H9 (cell line): ENCODE measurements at regions not wholly inside any gene's neighbourhood (a gene's known extent, or its start where the extent isn't known, plus 50 kb on each side); places are given as distances from the start of the nearest gene placed in this dataset.

Experiments used
- DNase-seq: peaks from one replicate; pipeline ENCODE4 v3.0.0-alpha.2; 2017
- H2AFZ ChIP-seq: one replicate; pipeline ENCODE4 v1.6.1; 2013; ENCODE audit warnings: mild to moderate bottlenecking, low read length, control low read depth, moderate library complexity
- H2AK5ac ChIP-seq: 2 replicates; pipeline ENCODE4 v1.6.1; 2013; ENCODE audit warnings: low read length, control low read depth, mixed read lengths; ENCODE audit not compliant: insufficient read length
- H2BK120ac ChIP-seq: one replicate; pipeline ENCODE4 v1.6.1; 2013; ENCODE audit warnings: low read depth, mild to moderate bottlenecking, low read length, control low read depth, inconsistent platforms; ENCODE audit not compliant: poor library complexity, severe bottlenecking
- H2BK12ac ChIP-seq: 2 replicates; pipeline ENCODE4 v1.6.1; 2013; ENCODE audit warnings: low read length, control low read depth, mixed read lengths, low read depth; ENCODE audit not compliant: insufficient read length
- H2BK15ac ChIP-seq: 2 replicates; pipeline ENCODE4 v1.6.1; 2013; ENCODE audit warnings: low read depth, low read length, control low read depth
- H2BK20ac ChIP-seq: one replicate; pipeline ENCODE4 v1.6.1; 2013; ENCODE audit warnings: low read depth, mild to moderate bottlenecking, low read length, control low read depth, inconsistent platforms; ENCODE audit not compliant: poor library complexity, severe bottlenecking
- H2BK5ac ChIP-seq: 2 replicates; pipeline ENCODE4 v1.6.1; 2013; ENCODE audit warnings: low read length, control low read depth, mixed read lengths; ENCODE audit not compliant: insufficient read length
- H3K14ac ChIP-seq: 2 replicates; pipeline ENCODE4 v1.6.1; 2013; ENCODE audit warnings: low read length, control low read depth; ENCODE audit not compliant: insufficient read depth
- H3K18ac ChIP-seq: 2 replicates; pipeline ENCODE4 v1.6.1; 2013; ENCODE audit warnings: low read depth, mild to moderate bottlenecking, mixed read lengths, low read length, control low read depth; ENCODE audit not compliant: insufficient read length
- H3K23ac ChIP-seq: 2 replicates; pipeline ENCODE4 v1.6.1; 2013; ENCODE audit warnings: low read length, control low read depth, mixed read lengths, low read depth; ENCODE audit not compliant: insufficient read length
- H3K23me2 ChIP-seq: 2 replicates; pipeline ENCODE4 v1.6.1; 2013; ENCODE audit warnings: low read depth, mild to moderate bottlenecking, mixed read lengths, low read length, control low read depth; ENCODE audit not compliant: insufficient read length, poor library complexity, severe bottlenecking
- H3K27ac ChIP-seq: 2 replicates; pipeline ENCODE4 v1.5.1; 2013; ENCODE audit warnings: low read length, control low read depth, mixed read lengths, low read depth; ENCODE audit not compliant: insufficient read length
- H3K27me3 ChIP-seq: 2 replicates; pipeline ENCODE4 v1.6.1; 2013; ENCODE audit warnings: low read length, control low read depth, inconsistent platforms; ENCODE audit not compliant: insufficient read depth
- H3K4ac ChIP-seq: 2 replicates; pipeline ENCODE4 v1.6.1; 2013; ENCODE audit warnings: low read depth, mild to moderate bottlenecking, control low read depth, inconsistent platforms, low read length, moderate library complexity
- H3K4me1 ChIP-seq: 2 replicates; pipeline ENCODE4 v1.6.1; 2013; ENCODE audit warnings: low read length, control low read depth, inconsistent platforms; ENCODE audit not compliant: insufficient read depth
- H3K4me2 ChIP-seq: 2 replicates; pipeline ENCODE4 v1.6.1; 2013; ENCODE audit warnings: low read length, control low read depth, mixed read lengths; ENCODE audit not compliant: insufficient read length, insufficient read depth
- H3K56ac ChIP-seq: 2 replicates; pipeline ENCODE4 v1.6.1; 2013; ENCODE audit warnings: low read depth, mild to moderate bottlenecking, mixed read lengths, low read length, control low read depth; ENCODE audit not compliant: insufficient read length
- H3K79me1 ChIP-seq: 2 replicates; pipeline ENCODE4 v1.6.1; 2013; ENCODE audit warnings: low read depth, mild to moderate bottlenecking, moderate library complexity, low read length, control low read depth, inconsistent platforms; ENCODE audit not compliant: insufficient read depth, poor library complexity, severe bottlenecking
- H3K79me2 ChIP-seq: 2 replicates; pipeline ENCODE4 v1.6.1; 2013; ENCODE audit warnings: low read length, control low read depth, inconsistent platforms; ENCODE audit not compliant: insufficient read depth
- H3K9ac ChIP-seq: 2 replicates; pipeline ENCODE4 v1.6.1; 2013; ENCODE audit warnings: low read length, control low read depth, mixed read lengths; ENCODE audit not compliant: insufficient read length; ENCODE audit errors: extremely low read depth
- H3K9me3 ChIP-seq: one replicate; pipeline ENCODE4 v1.6.1; 2013; ENCODE audit warnings: low read depth, low read length, inconsistent platforms; ENCODE audit not compliant: control insufficient read depth
- H3T11ph ChIP-seq: one replicate; pipeline ENCODE4 v1.6.1; 2013; ENCODE audit warnings: mild to moderate bottlenecking, low read length, control low read depth, inconsistent platforms
- H4K20me1 ChIP-seq: one replicate; pipeline ENCODE4 v1.6.1; 2013; ENCODE audit not compliant: control insufficient read depth, insufficient read length, insufficient read depth
- H4K5ac ChIP-seq: 2 replicates; pipeline ENCODE4 v1.6.1; 2013; ENCODE audit warnings: low read depth, mild to moderate bottlenecking, mixed read lengths, low read length, control low read depth; ENCODE audit not compliant: insufficient read length
- H4K8ac ChIP-seq: replicated peaks from 2 replicates; pipeline ENCODE4 v1.6.1; 2013; ENCODE audit warnings: low read length, control low read depth, mixed read lengths, low read depth; ENCODE audit not compliant: insufficient read length
- H4K91ac ChIP-seq: 2 replicates; pipeline ENCODE4 v1.6.1; 2013; ENCODE audit warnings: low read depth, mild to moderate bottlenecking, moderate library complexity, mixed read lengths, low read length, control low read depth; ENCODE audit not compliant: insufficient read length
- H3K27ac Mint-ChIP-seq, 3 experiments: 2 replicates in 2 of 3; 3 replicates in 1 of 3; pipeline ENCODE4 v1.8.0; 2020 to 2021; ENCODE audit warnings: mixed read lengths in 3 of 3, mild to moderate bottlenecking in 1 of 3, moderate library complexity in 1 of 3
- H3K27me3 Mint-ChIP-seq: 2 replicates; pipeline ENCODE4 v1.8.0; 2021; ENCODE audit warnings: low read depth, mild to moderate bottlenecking, moderate library complexity, mixed read lengths
- H3K36me3 Mint-ChIP-seq, 3 experiments: 2 replicates in 2 of 3; 3 replicates in 1 of 3; pipeline ENCODE4 v1.8.0; 2020 to 2021; ENCODE audit warnings: low read depth in 3 of 3, mixed read lengths in 3 of 3; ENCODE audit not compliant: insufficient read depth in 1 of 3
- H3K4me1 Mint-ChIP-seq, 2 experiments: 2 replicates each; pipeline ENCODE4 v1.8.0; 2020; ENCODE audit warnings: mixed read lengths in 2 of 2
- H3K4me3 Mint-ChIP-seq, 2 experiments: 2 replicates in 1 of 2; 3 replicates in 1 of 2; pipeline ENCODE4 v1.8.0; 2020 to 2021; ENCODE audit warnings: mild to moderate bottlenecking in 2 of 2, mixed read lengths in 2 of 2, moderate library complexity in 1 of 2
- H3K9me3 Mint-ChIP-seq, 2 experiments: 2 replicates in 1 of 2; 3 replicates in 1 of 2; pipeline ENCODE4 v1.8.0; 2020; ENCODE audit warnings: mild to moderate bottlenecking in 2 of 2, mixed read lengths in 2 of 2, moderate library complexity in 1 of 2
- WGBS: extraction: QIAGEN DNeasy Blood & Tissue Kit; methylation state at CpG from one replicate; pipeline ENCODE4 v1.1.7; 2013; ENCODE audit warnings: missing lambda C conversion rate, low lambda C conversion rate, mixed read lengths; ENCODE audit not compliant: insufficient read length; ENCODE audit errors: extremely low coverage; 5-methylcytosine and 5-hydroxymethylcytosine counted together
- TF ChIP-seq, protein P1 (sequence below): fragments of 200-600 bp; sonication (generic); conservative IDR thresholded peaks from 3 replicates; pipeline ENCODE4 v1.8.0; 2021; ENCODE audit warnings: antibody characterized with exemption, mild to moderate bottlenecking

- H2BK120ac ChIP-seq: no peak overlapping the region
- Mint-ChIP-seq H3K27ac (no peak overlapping the region), H3K27me3 (no peaks in the 10 kb centered on the region), H3K9me3 (no peaks in the 10 kb centered on the region), H3K4me3 (no peak overlapping the region), H3K36me3 (peaks cover 11 to 47% (median 44%) of the 10 kb centered on the region in 3 experiments; a peak in 6 of 7 replicates), H3K4me1 (peaks cover 20 to 34% of the 10 kb centered on the region in 2 experiments)
- TF ChIP-seq, protein P1, sequence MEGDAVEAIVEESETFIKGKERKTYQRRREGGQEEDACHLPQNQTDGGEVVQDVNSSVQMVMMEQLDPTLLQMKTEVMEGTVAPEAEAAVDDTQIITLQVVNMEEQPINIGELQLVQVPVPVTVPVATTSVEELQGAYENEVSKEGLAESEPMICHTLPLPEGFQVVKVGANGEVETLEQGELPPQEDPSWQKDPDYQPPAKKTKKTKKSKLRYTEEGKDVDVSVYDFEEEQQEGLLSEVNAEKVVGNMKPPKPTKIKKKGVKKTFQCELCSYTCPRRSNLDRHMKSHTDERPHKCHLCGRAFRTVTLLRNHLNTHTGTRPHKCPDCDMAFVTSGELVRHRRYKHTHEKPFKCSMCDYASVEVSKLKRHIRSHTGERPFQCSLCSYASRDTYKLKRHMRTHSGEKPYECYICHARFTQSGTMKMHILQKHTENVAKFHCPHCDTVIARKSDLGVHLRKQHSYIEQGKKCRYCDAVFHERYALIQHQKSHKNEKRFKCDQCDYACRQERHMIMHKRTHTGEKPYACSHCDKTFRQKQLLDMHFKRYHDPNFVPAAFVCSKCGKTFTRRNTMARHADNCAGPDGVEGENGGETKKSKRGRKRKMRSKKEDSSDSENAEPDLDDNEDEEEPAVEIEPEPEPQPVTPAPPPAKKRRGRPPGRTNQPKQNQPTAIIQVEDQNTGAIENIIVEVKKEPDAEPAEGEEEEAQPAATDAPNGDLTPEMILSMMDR: no peak
- no peak overlapping the region for H2BK20ac ChIP-seq
- H3K4me2 ChIP-seq: no peak overlapping the region
- no peaks in the 10 kb centered on the region for H3K27me3 ChIP-seq
- no peak overlapping the region for H2AK5ac ChIP-seq
- H4K8ac ChIP-seq: no peak overlapping the region
- H3K14ac ChIP-seq: no peak overlapping the region
- H3K18ac ChIP-seq: no peak overlapping the region
- H3K27ac ChIP-seq: no peak overlapping the region
- H3K23ac ChIP-seq: no peak overlapping the region
- no CpG with 5 or more reads among the region's 10 CpGs for WGBS
- H2BK12ac ChIP-seq: no peak overlapping the region
- no peak overlapping the region for H3K9ac ChIP-seq
- H4K20me1 ChIP-seq: no peaks in the 10 kb centered on the region
- H3K9me3 ChIP-seq: no peaks in the 10 kb centered on the region
- H2BK15ac ChIP-seq: no peak overlapping the region
- H3K56ac ChIP-seq: no peak overlapping the region
- H3K4ac ChIP-seq: no peak overlapping the region
- H3T11ph ChIP-seq: no peak overlapping the region
- H2BK5ac ChIP-seq: no peak overlapping the region
- H4K5ac ChIP-seq: no peak overlapping the region
- DNase-seq: no peak
- H3K79me1 ChIP-seq: peaks cover 4% of the 10 kb centered on the region
- H2AFZ ChIP-seq: no peak overlapping the region
- H4K91ac ChIP-seq: no peak overlapping the region
- peaks cover 1% of the 10 kb centered on the region; the same call in 1 of the 2 replicates for H3K4me1 ChIP-seq
- no peaks in the 10 kb centered on the region for H3K23me2 ChIP-seq
- no peaks in the 10 kb centered on the region; the same call in 1 of the 2 replicates for H3K79me2 ChIP-seq
Measured at GRCh38 chr2:120807751-120808150, 72.1 kb downstream of the GLI2 start.
